PC-9 (cell line): ENCODE measurements at regions not wholly inside any gene's neighbourhood (a gene's known extent, or its start where the extent isn't known, plus 50 kb on each side); places are given as distances from the start of the nearest gene placed in this dataset.
"Not testable (repeated sequence)": the region's sequence is repeated elsewhere in the genome, so short reads cannot be mapped to it uniquely, and the experiment has no call there.

ENCODE experiments used
- BruUV-seq: library from RNA; stranded (reverse); fragments of 400-500 nt; replicated peaks from 2 replicates; lab custom pipeline; 2021; lab: Mats Ljungman, UMichigan
- CTCF ChIA-PET: fragments of 300-600 bp; sonication (Branson Sonifier 250); formaldehyde crosslinking; loops from one replicate; lab custom pipeline; 2022; ENCODE audit warnings: antibody characterized with exemption; lab: Charles Lee
- POLR2A ChIA-PET: fragments of 300-600 bp; sonication (Branson Sonifier 250); formaldehyde crosslinking; loops from one replicate; lab custom pipeline; 2022; ENCODE audit warnings: antibody characterized with exemption; ENCODE audit not compliant: unreplicated experiment; lab: Charles Lee
- DNase-seq, 2 experiments: peaks; one replicate each; pipeline versions ENCODE4 v3.0.0 to v3.0.0-alpha.2; 2015 to 2022; ENCODE audit warnings: mixed read lengths in 1 of 2
- H2AFZ ChIP-seq: fragments of 200-600 bp; sonication (generic); 2 replicates; pipeline ENCODE4 v1.8.1; 2017; ENCODE audit warnings: antibody characterized with exemption
- H3F3A ChIP-seq: fragments of 200-600 bp; sonication (generic); 2 replicates; pipeline ENCODE4 v1.8.1; 2017; ENCODE audit warnings: antibody characterized with exemption, mild to moderate bottlenecking, low read depth; ENCODE audit not compliant: insufficient read depth
- H3K27ac ChIP-seq: fragments of 200-600 bp; sonication (generic); 2 replicates; pipeline ENCODE4 v1.6.1; 2016; ENCODE audit warnings: mixed run types
- H3K27me3 ChIP-seq: fragments of 200-600 bp; sonication (generic); 2 replicates; pipeline ENCODE4 v1.6.1; 2016; ENCODE audit warnings: low read depth, mixed run types; ENCODE audit not compliant: insufficient read depth
- H3K36me3 ChIP-seq: fragments of 200-600 bp; sonication (generic); 2 replicates; pipeline ENCODE4 v1.6.1; 2016; ENCODE audit warnings: low read depth, mixed run types
- H3K4me1 ChIP-seq: fragments of 200-600 bp; sonication (generic); replicated peaks from 2 replicates; pipeline ENCODE4 v1.6.1; 2016; ENCODE audit warnings: mixed run types; ENCODE audit not compliant: insufficient read depth
- H3K4me2 ChIP-seq: fragments of 200-600 bp; sonication (generic); 2 replicates; pipeline ENCODE4 v1.6.1; 2017; ENCODE audit warnings: mixed run types
- H3K4me3 ChIP-seq: fragments of 200-600 bp; sonication (generic); 2 replicates; pipeline ENCODE4 v1.6.1; 2016; ENCODE audit warnings: mixed run types
- H3K79me2 ChIP-seq: fragments of 200-600 bp; sonication (generic); 2 replicates; pipeline ENCODE4 v1.6.1; 2017; ENCODE audit warnings: low read depth, mixed run types
- H3K9me2 ChIP-seq: fragments of 200-600 bp; sonication (generic); 2 replicates; pipeline ENCODE4 v1.8.1; 2017; ENCODE audit warnings: mild to moderate bottlenecking; ENCODE audit not compliant: insufficient read depth
- H3K9me3 ChIP-seq: fragments of 200-600 bp; sonication (generic); 2 replicates; pipeline ENCODE4 v1.8.1; 2016; ENCODE audit warnings: low read depth; ENCODE audit not compliant: insufficient read depth
- H4K20me1 ChIP-seq: fragments of 200-600 bp; sonication (generic); 2 replicates; pipeline ENCODE4 v1.8.1; 2017; ENCODE audit not compliant: insufficient read depth
- CTCF ChIP-seq: fragments of 200-600 bp; sonication (generic); conservative IDR thresholded peaks from 2 replicates; pipeline ENCODE4 v1.6.1; 2017; ENCODE audit warnings: mixed run types, antibody characterized with exemption, mild to moderate bottlenecking, moderate library complexity
- intact Hi-C: fragments of 100-400 bp; cut with micrococcal nuclease; formaldehyde crosslinking; loops from one replicate; pipeline ENCODE4 v1.10.0; 2022; ENCODE audit not compliant: unreplicated experiment

DNA sequence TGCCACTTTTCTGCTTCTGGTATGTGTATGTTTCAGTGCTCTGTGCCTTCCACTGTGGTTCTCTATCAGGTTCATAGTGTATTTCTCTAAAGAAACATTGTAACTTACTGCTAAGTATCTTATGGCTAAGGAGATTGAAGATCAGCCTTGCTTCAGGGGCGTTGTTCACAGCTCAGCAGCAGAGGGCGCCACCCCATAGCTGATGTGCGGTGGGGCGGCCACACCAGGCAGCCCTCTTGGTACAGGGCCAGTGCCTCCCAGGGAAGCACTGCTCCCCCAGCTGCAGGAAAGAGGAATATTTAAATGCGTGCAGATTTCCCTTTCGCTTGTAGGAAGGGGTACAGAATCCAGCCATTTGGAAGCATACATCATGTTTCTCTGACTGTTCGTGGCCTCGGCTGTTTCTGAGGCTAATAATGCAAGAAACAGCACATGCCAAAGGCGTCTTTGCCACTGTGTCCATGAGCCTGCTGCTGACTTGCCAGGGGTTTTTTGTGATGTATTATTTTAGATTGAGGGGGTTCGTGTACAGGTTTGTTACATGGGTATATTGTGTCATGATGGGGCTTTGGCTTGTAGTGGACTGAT lies 96.7 kb downstream of the TBC1D26 start:
- H3K9me2 ChIP-seq, H3K4me1 ChIP-seq, H2AFZ ChIP-seq, BruUV-seq, POLR2A ChIA-PET, H3F3A ChIP-seq, H3K36me3 ChIP-seq, H3K79me2 ChIP-seq, CTCF ChIA-PET, H3K27me3 ChIP-seq, H3K27ac ChIP-seq, H3K4me3 ChIP-seq, H4K20me1 ChIP-seq, H3K9me3 ChIP-seq: not testable (repeated sequence)
- intact Hi-C loops: loop anchor here (1.0 to 10.0 kb wide), 3 partner anchors 115 to 174 kb away; no protein-coding TSS in a partner anchor
- TF ChIP-seq CTCF: peak; percentile 79
- DNase-seq: peak; percentile 39 to 86
- peak overlapping the region; percentile 34; the same call in 1 of the 2 replicates for H3K4me2 ChIP-seq

DNA sequence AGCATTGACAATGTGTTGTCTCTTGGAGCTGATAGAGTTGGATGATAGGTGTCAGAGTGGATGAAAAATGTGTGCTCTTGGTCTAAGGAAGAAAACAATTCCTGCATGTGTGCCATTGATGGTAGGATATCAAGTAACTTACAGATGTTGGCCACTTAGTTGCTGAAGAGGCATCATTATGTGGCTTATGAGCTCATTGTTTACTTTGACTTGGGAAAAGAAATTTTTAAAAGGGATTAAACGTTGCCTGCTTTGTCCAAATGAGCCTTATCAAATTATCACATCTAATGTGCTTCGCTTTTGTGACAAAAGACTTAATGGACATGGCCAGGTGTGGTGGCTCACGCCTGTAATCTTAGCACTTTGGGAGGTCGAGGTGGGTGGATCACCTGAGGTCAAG lies 98.1 kb downstream of the TBC1D26 start:
- H3K9me2 ChIP-seq, H3K9me3 ChIP-seq, H3K36me3 ChIP-seq, DNase-seq, BruUV-seq, H2AFZ ChIP-seq, H3K27ac ChIP-seq, H3K4me3 ChIP-seq, H3K79me2 ChIP-seq, POLR2A ChIA-PET, H3K27me3 ChIP-seq, H3K4me2 ChIP-seq, H4K20me1 ChIP-seq, H3F3A ChIP-seq, intact Hi-C loops, H3K4me1 ChIP-seq: not testable (repeated sequence)
- CTCF ChIA-PET: interaction anchor here (0.7 kb wide), 1 partner anchor 164 kb away, joined by 8 read pairs; no protein-coding TSS in a partner anchor

DNA sequence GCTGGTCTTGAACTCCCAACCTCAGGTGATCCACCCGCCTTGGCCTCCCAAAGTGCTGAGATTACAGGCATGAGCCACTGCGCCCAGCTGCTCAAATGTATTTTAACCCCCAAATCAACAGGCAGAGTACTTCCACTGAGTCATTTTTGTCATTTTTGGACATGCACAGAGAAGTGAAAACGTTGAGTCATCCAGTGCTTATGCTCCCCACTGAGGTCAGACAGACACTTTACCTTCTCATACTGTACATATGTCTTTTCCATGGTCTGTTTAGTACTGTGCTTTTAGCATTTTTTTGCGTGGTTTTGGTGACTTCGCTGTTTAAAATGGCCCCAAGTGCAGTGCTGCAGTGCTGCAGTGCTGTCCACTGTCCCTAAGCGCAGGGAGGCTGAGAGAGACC lies 99.1 kb downstream of the TBC1D26 start:
- H3K9me3 ChIP-seq, POLR2A ChIA-PET, H3K4me1 ChIP-seq, H3K4me2 ChIP-seq, H2AFZ ChIP-seq, H3K79me2 ChIP-seq, H4K20me1 ChIP-seq, H3F3A ChIP-seq, CTCF ChIA-PET, H3K36me3 ChIP-seq, BruUV-seq, H3K4me3 ChIP-seq, H3K9me2 ChIP-seq, intact Hi-C loops, DNase-seq, H3K27me3 ChIP-seq, H3K27ac ChIP-seq: not testable (repeated sequence)

DNA sequence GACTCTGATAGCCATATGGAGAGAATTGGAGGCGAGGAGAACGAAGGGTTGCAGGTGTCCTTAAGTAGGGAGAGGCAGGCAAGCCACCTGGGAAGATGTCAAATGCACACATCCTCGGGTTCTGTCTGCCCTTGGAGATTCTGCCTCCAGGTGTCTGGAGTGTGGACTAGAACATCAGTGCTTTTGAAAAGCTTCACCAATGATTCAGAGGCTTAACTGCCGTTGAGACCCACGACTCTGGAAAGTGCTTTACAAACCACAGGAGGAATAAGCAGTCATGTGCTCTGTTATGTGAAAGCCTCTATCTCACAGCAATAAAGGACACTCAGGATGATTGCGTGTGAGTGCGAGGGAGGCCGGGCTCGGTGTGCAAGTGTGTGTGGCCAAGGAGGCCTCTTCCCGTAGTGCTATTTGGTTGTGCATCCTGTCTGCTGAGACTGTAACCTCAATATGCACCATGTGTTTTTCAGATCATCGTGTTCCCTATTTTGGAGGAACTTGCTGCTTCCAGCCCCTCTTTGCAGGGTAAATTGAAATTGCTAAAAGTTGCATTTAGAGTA lies 100.9 kb downstream of the TBC1D26 start:
- H3K9me2 ChIP-seq, H3K9me3 ChIP-seq, H2AFZ ChIP-seq, H4K20me1 ChIP-seq, H3K27ac ChIP-seq, H3K36me3 ChIP-seq, H3K27me3 ChIP-seq, H3K79me2 ChIP-seq, DNase-seq, intact Hi-C loops, POLR2A ChIA-PET, H3F3A ChIP-seq, H3K4me3 ChIP-seq, CTCF ChIA-PET, H3K4me2 ChIP-seq, H3K4me1 ChIP-seq, BruUV-seq: not testable (repeated sequence)

GRCh38 chr17:15833890-15834289 lies 101.8 kb downstream of the TBC1D26 start:
- H3K36me3 ChIP-seq: not testable (repeated sequence)

GRCh38 chr17:15835481-15835880 lies 103.4 kb downstream of the TBC1D26 start:
- H3K4me3 ChIP-seq, H3K9me2 ChIP-seq, H2AFZ ChIP-seq, H3F3A ChIP-seq, H4K20me1 ChIP-seq, intact Hi-C loops, H3K9me3 ChIP-seq, H3K4me1 ChIP-seq, H3K27me3 ChIP-seq, H3K79me2 ChIP-seq, CTCF ChIA-PET, H3K4me2 ChIP-seq, H3K36me3 ChIP-seq, BruUV-seq, H3K27ac ChIP-seq, DNase-seq, POLR2A ChIA-PET: not testable (repeated sequence)

More at GRCh38 chr17:15833890-15834289, 101.8 kb downstream of the TBC1D26 start:
- H3F3A ChIP-seq, H3K4me2 ChIP-seq, H3K9me2 ChIP-seq, H3K4me1 ChIP-seq, H3K9me3 ChIP-seq, H3K27me3 ChIP-seq, H2AFZ ChIP-seq, CTCF ChIA-PET, intact Hi-C loops, DNase-seq, H3K27ac ChIP-seq, BruUV-seq, H4K20me1 ChIP-seq, H3K79me2 ChIP-seq, H3K4me3 ChIP-seq, POLR2A ChIA-PET: not testable (repeated sequence)
